GM12891 (cell line): ENCODE measurements at regions not wholly inside any gene's neighbourhood (a gene's known extent, or its start where the extent isn't known, plus 50 kb on each side); places are given as distances from the start of the nearest gene placed in this dataset.

Experiments
- DNase-seq: peaks from one replicate; pipeline ENCODE4 v3.0.0; 2011; ENCODE audit warnings: low spot score; ENCODE audit not compliant: insufficient read length
- FAIRE-seq: peaks from 2 replicates; lab custom pipeline; 2011; peaks lifted over from hg19 to GRCh38; lab: Jason Lieb, UNC
- PAX5 ChIP-seq: IDR thresholded peaks from 2 replicates; pipeline ENCODE4 v1.6.1; 2011; ENCODE audit warnings: low read length, moderate library complexity, mild to moderate bottlenecking; ENCODE audit not compliant: insufficient read depth, severe bottlenecking
- POLR2A ChIP-seq: IDR thresholded peaks from 2 replicates; pipeline ENCODE4 v1.6.1; 2011; ENCODE audit warnings: low read depth, low read length, control low read depth
- POLR2AphosphoS5 ChIP-seq: IDR thresholded peaks from 2 replicates; pipeline ENCODE4 v1.6.1; 2011; ENCODE audit warnings: low read depth, low read length, control low read depth
- POU2F2 ChIP-seq: IDR thresholded peaks from 2 replicates; pipeline ENCODE4 v1.6.1; 2011; ENCODE audit warnings: low read depth, mild to moderate bottlenecking, control low read depth, low read length, moderate library complexity
- SPI1 ChIP-seq: IDR thresholded peaks from 2 replicates; pipeline ENCODE4 v1.6.1; 2011; ENCODE audit warnings: low read depth, low read length, control low read depth
- TAF1 ChIP-seq: IDR thresholded peaks from 2 replicates; pipeline ENCODE4 v1.6.1; 2011; ENCODE audit warnings: low read depth, low read length, control low read depth

- no peak for DNase-seq
- no peak for FAIRE-seq
- TF ChIP-seq SPI1, result no peak
- TF ChIP-seq POLR2AphosphoS5, result no peak
- no peak for TF ChIP-seq POU2F2
- no peak for TF ChIP-seq TAF1
- TF ChIP-seq POLR2A, result no peak
- TF ChIP-seq PAX5, result no peak
Observed at GRCh38 chr10:3350617-3351258, 178.2 kb upstream of the PITRM1 start.

GRCh38 chr10:3350205-3350604, 177.6 kb upstream of the PITRM1 start:
- FAIRE-seq (no peak), DNase-seq (no peak)
- TF ChIP-seq POLR2AphosphoS5 (no peak), TAF1 (no peak), POLR2A (no peak)

- FAIRE-seq (no peak), DNase-seq (no peak)
- TF ChIP-seq SPI1 (no peak), TAF1 (no peak), POLR2AphosphoS5 (no peak), POU2F2 (no peak), PAX5 (no peak)
Observed at GRCh38 chr10:3348564-3348963, 176.0 kb upstream of the PITRM1 start.

GRCh38 chr10:3347413-3348182, 175.0 kb upstream of the PITRM1 start:
- TF ChIP-seq PAX5, result no peak
- TF ChIP-seq POU2F2, result no peak
- TF ChIP-seq POLR2AphosphoS5, result no peak
- no peak for TF ChIP-seq POLR2A
- no peak for TF ChIP-seq SPI1
- no peak for TF ChIP-seq TAF1
- DNase-seq, result no peak
- no peak for FAIRE-seq

GRCh38 chr10:3346851-3347250, 174.3 kb upstream of the PITRM1 start:
- DNase-seq, result no peak
- TF ChIP-seq TAF1 (no peak), POU2F2 (no peak), PAX5 (no peak), POLR2AphosphoS5 (no peak), SPI1 (no peak), POLR2A (no peak)
- no peak for FAIRE-seq

GRCh38 chr10:3342771-3343170, 170.2 kb upstream of the PITRM1 start:
- TF ChIP-seq SPI1, result no peak
- TF ChIP-seq PAX5, result no peak
- TF ChIP-seq POLR2AphosphoS5, result no peak
- TF ChIP-seq POLR2A, result no peak
- no peak for TF ChIP-seq TAF1
- no peak for TF ChIP-seq POU2F2
- FAIRE-seq (no peak), DNase-seq (no peak)

- no peak for DNase-seq
- TF ChIP-seq POLR2AphosphoS5 (no peak), POLR2A (no peak), SPI1 (no peak), POU2F2 (no peak), PAX5 (no peak), TAF1 (no peak)
- no peak for FAIRE-seq
Observed at GRCh38 chr10:3340127-3340730, 167.6 kb upstream of the PITRM1 start.

- no peak for DNase-seq
- no peak for FAIRE-seq
Observed at GRCh38 chr10:3339531-3339950, 167.0 kb upstream of the PITRM1 start.

GRCh38 chr10:3339121-3339520, 166.5 kb upstream of the PITRM1 start:
- FAIRE-seq (no peak), DNase-seq (no peak)
- no peak for TF ChIP-seq TAF1
- TF ChIP-seq SPI1, result no peak
- no peak for TF ChIP-seq POU2F2
- TF ChIP-seq POLR2AphosphoS5, result no peak
- TF ChIP-seq PAX5, result no peak
- TF ChIP-seq POLR2A, result no peak

More at GRCh38 chr10:3339531-3339950, 167.0 kb upstream of the PITRM1 start:
- TF ChIP-seq POU2F2, result no peak

- FAIRE-seq (no peak), DNase-seq (no peak)
- no peak for TF ChIP-seq POLR2A
- TF ChIP-seq TAF1, result no peak
- TF ChIP-seq POLR2AphosphoS5, result no peak
- TF ChIP-seq PAX5, result no peak
- TF ChIP-seq POU2F2, result no peak
- no peak for TF ChIP-seq SPI1
Observed at GRCh38 chr10:3337741-3338140, 165.2 kb upstream of the PITRM1 start.
